GM23338 (cell line): ENCODE measurements at regions not wholly inside any gene's neighbourhood (a gene's known extent, or its start where the extent isn't known, plus 50 kb on each side); places are given as distances from the start of the nearest gene placed in this dataset.

ENCODE experiments used
- JUNB ChIP-seq: IDR thresholded peaks from one replicate; pipeline ENCODE4 v1.6.1; 2016; ENCODE audit warnings: antibody characterized with exemption; ENCODE audit not compliant: unreplicated experiment
- POLR2AphosphoS5 ChIP-seq: IDR thresholded peaks from 2 replicates; pipeline ENCODE4 v1.6.1; 2016; ENCODE audit warnings: antibody characterized with exemption, low read depth
- TF ChIP-seq, protein P1 (sequence below), 2 experiments: fragments of 200-600 bp in 1 of 2; sonication (generic) in 1 of 2; conservative IDR thresholded peaks; 2 replicates each; pipeline versions ENCODE4 v1.5.1 to v1.6.1; 2016 to 2017; ENCODE audit warnings: antibody characterized with exemption in 2 of 2, low read depth in 2 of 2, mild to moderate bottlenecking in 2 of 2, moderate library complexity in 1 of 2

GRCh38 chr5:104754311-104754995 is 1191.9 kb upstream of the NUDT12 start:
- TF ChIP-seq POLR2AphosphoS5 = no peak
- TF ChIP-seq, protein P1, sequence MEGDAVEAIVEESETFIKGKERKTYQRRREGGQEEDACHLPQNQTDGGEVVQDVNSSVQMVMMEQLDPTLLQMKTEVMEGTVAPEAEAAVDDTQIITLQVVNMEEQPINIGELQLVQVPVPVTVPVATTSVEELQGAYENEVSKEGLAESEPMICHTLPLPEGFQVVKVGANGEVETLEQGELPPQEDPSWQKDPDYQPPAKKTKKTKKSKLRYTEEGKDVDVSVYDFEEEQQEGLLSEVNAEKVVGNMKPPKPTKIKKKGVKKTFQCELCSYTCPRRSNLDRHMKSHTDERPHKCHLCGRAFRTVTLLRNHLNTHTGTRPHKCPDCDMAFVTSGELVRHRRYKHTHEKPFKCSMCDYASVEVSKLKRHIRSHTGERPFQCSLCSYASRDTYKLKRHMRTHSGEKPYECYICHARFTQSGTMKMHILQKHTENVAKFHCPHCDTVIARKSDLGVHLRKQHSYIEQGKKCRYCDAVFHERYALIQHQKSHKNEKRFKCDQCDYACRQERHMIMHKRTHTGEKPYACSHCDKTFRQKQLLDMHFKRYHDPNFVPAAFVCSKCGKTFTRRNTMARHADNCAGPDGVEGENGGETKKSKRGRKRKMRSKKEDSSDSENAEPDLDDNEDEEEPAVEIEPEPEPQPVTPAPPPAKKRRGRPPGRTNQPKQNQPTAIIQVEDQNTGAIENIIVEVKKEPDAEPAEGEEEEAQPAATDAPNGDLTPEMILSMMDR (conservative IDR thresholded peaks at IDR 0.05; ENCODE audit: low read depth in 2 of 2) = no peak
- no peak for TF ChIP-seq JUNB
